Stimulated activated effector memory CD8-positive, alpha-beta T cell treated with anti-CD3 and anti-CD28 coated beads, Interleukin-12 subunit alpha, Interleukin-12 subunit beta, amount 100 ng/mL, for 72 hours (primary cell): ENCODE measurements at regions not wholly inside any gene's neighbourhood (a gene's known extent, or its start where the extent isn't known, plus 50 kb on each side); places are given as distances from the start of the nearest gene placed in this dataset.

Source experiments
- ATAC-seq: fragments of 150-1000 bp; cut with Tn5 transposase; 2 replicates; pipeline ENCODE4 v1.10.0; 2021
- DNase-seq, 2 donors: peaks; one replicate each; pipeline ENCODE4 v3.0.0; 2021 to 2022; ENCODE audit warnings: low spot score in 2 of 2
- H3K27ac Mint-ChIP-seq: one replicate; pipeline ENCODE4 v1.8.0; 2022; ENCODE audit warnings: mild to moderate bottlenecking, mixed read lengths
- H3K36me3 Mint-ChIP-seq: one replicate; pipeline ENCODE4 v1.8.0; 2022; ENCODE audit warnings: mild to moderate bottlenecking, mixed read lengths
- H3K4me1 Mint-ChIP-seq: one replicate; pipeline ENCODE4 v1.8.0; 2022; ENCODE audit warnings: mixed read lengths
- H3K4me3 Mint-ChIP-seq: one replicate; pipeline ENCODE4 v1.8.0; 2022; ENCODE audit warnings: mild to moderate bottlenecking, mixed read lengths
- H3K9me3 Mint-ChIP-seq: one replicate; pipeline ENCODE4 v1.8.0; 2022; ENCODE audit warnings: mixed read lengths

- DNase-seq, result no peak
- Mint-ChIP-seq H3K36me3 (no peaks in the 10 kb centered on the region), H3K4me3 (no peak overlapping the region), H3K4me1 (no peaks in the 10 kb centered on the region), H3K27ac (no peak overlapping the region), H3K9me3 (peaks cover 10% of the 10 kb centered on the region)
- no peak for ATAC-seq
Measured at GRCh38 chr4:10761903-10762302, 77.3 kb upstream of the CLNK start.

- ATAC-seq, result no peak
- H3K9me3 Mint-ChIP-seq, result peaks cover 8% of the 10 kb centered on the region
- no peak overlapping the region for H3K27ac Mint-ChIP-seq
- no peak overlapping the region for H3K4me3 Mint-ChIP-seq
- H3K36me3 Mint-ChIP-seq, result no peaks in the 10 kb centered on the region
- DNase-seq, result no peak
- H3K4me1 Mint-ChIP-seq, result no peaks in the 10 kb centered on the region
Measured at GRCh38 chr4:10760086-10760485, 75.5 kb upstream of the CLNK start.

GRCh38 chr4:10758906-10759305, 74.3 kb upstream of the CLNK start:
- Mint-ChIP-seq H3K36me3 (no peaks in the 10 kb centered on the region), H3K9me3 (peaks cover 2% of the 10 kb centered on the region), H3K4me3 (no peak overlapping the region), H3K4me1 (no peaks in the 10 kb centered on the region), H3K27ac (no peak overlapping the region)
- no peak for DNase-seq
- ATAC-seq, result no peak

GRCh38 chr4:10753856-10754402, 69.4 kb upstream of the CLNK start:
- no peaks in the 10 kb centered on the region for H3K36me3 Mint-ChIP-seq
- H3K9me3 Mint-ChIP-seq, result no peaks in the 10 kb centered on the region
- no peak overlapping the region for H3K4me3 Mint-ChIP-seq
- DNase-seq (no peak), ATAC-seq (no peak)
- H3K4me1 Mint-ChIP-seq, result no peaks in the 10 kb centered on the region
- no peak overlapping the region for H3K27ac Mint-ChIP-seq

- ATAC-seq, result no peak
- no peak for DNase-seq
- no peaks in the 10 kb centered on the region for H3K4me1 Mint-ChIP-seq
- no peaks in the 10 kb centered on the region for H3K36me3 Mint-ChIP-seq
- H3K9me3 Mint-ChIP-seq, result no peaks in the 10 kb centered on the region
- no peak overlapping the region for H3K4me3 Mint-ChIP-seq
- no peak overlapping the region for H3K27ac Mint-ChIP-seq
Measured at GRCh38 chr4:10753336-10753735, 68.8 kb upstream of the CLNK start.

GRCh38 chr4:10750714-10751113, 66.1 kb upstream of the CLNK start:
- no peak for DNase-seq

GRCh38 chr4:10747186-10747585, 62.6 kb upstream of the CLNK start:
- H3K4me1 Mint-ChIP-seq, result no peaks in the 10 kb centered on the region
- DNase-seq, result no peak
- H3K27ac Mint-ChIP-seq, result no peak overlapping the region
- H3K9me3 Mint-ChIP-seq, result no peaks in the 10 kb centered on the region
- no peak overlapping the region for H3K4me3 Mint-ChIP-seq
- ATAC-seq, result no peak
- no peaks in the 10 kb centered on the region for H3K36me3 Mint-ChIP-seq

More at GRCh38 chr4:10750714-10751113, 66.1 kb upstream of the CLNK start:
- ATAC-seq, result no peak
- H3K27ac Mint-ChIP-seq, result no peak overlapping the region
- no peaks in the 10 kb centered on the region for H3K9me3 Mint-ChIP-seq
- H3K36me3 Mint-ChIP-seq, result no peaks in the 10 kb centered on the region
- no peaks in the 10 kb centered on the region for H3K4me1 Mint-ChIP-seq
- no peak overlapping the region for H3K4me3 Mint-ChIP-seq

GRCh38 chr4:10746371-10747171, 62.0 kb upstream of the CLNK start:
- Mint-ChIP-seq H3K4me1 (no peaks in the 10 kb centered on the region), H3K4me3 (no peak overlapping the region), H3K36me3 (no peaks in the 10 kb centered on the region), H3K27ac (no peak overlapping the region), H3K9me3 (no peaks in the 10 kb centered on the region)
- no peak for ATAC-seq
- DNase-seq, result no peak

GRCh38 chr4:10743357-10743756, 58.8 kb upstream of the CLNK start:
- Mint-ChIP-seq H3K9me3 (no peaks in the 10 kb centered on the region), H3K36me3 (no peaks in the 10 kb centered on the region), H3K4me1 (no peaks in the 10 kb centered on the region), H3K27ac (no peak overlapping the region), H3K4me3 (no peak overlapping the region)
- no peak for ATAC-seq
- no peak for DNase-seq

GRCh38 chr4:10741961-10742699, 57.6 kb upstream of the CLNK start:
- Mint-ChIP-seq H3K9me3 (no peaks in the 10 kb centered on the region), H3K27ac (no peak overlapping the region), H3K4me1 (peaks cover 5% of the 10 kb centered on the region), H3K4me3 (no peak overlapping the region), H3K36me3 (no peaks in the 10 kb centered on the region)
- DNase-seq (no peak), ATAC-seq (no peak)

- ATAC-seq (no peak), DNase-seq (no peak)
- Mint-ChIP-seq H3K36me3 (no peaks in the 10 kb centered on the region), H3K4me3 (no peak overlapping the region), H3K27ac (no peak overlapping the region), H3K4me1 (peaks cover 7% of the 10 kb centered on the region), H3K9me3 (no peaks in the 10 kb centered on the region)
Measured at GRCh38 chr4:10740891-10741620, 56.5 kb upstream of the CLNK start.

- Mint-ChIP-seq H3K27ac (no peak overlapping the region), H3K9me3 (no peaks in the 10 kb centered on the region), H3K4me3 (no peak overlapping the region), H3K4me1 (peaks cover 7% of the 10 kb centered on the region), H3K36me3 (no peaks in the 10 kb centered on the region)
- ATAC-seq (no peak), DNase-seq (no peak)
Measured at GRCh38 chr4:10740251-10740650, 55.7 kb upstream of the CLNK start.

- H3K36me3 Mint-ChIP-seq, result no peaks in the 10 kb centered on the region
- peaks cover 7% of the 10 kb centered on the region for H3K4me1 Mint-ChIP-seq
- H3K27ac Mint-ChIP-seq, result no peak overlapping the region
- no peak for ATAC-seq
- no peak for DNase-seq
- H3K9me3 Mint-ChIP-seq, result no peaks in the 10 kb centered on the region
- no peak overlapping the region for H3K4me3 Mint-ChIP-seq
Measured at GRCh38 chr4:10738826-10739489, 54.4 kb upstream of the CLNK start.

- Mint-ChIP-seq H3K4me1 (peaks cover 21% of the 10 kb centered on the region), H3K36me3 (no peaks in the 10 kb centered on the region), H3K9me3 (no peaks in the 10 kb centered on the region), H3K4me3 (no peak overlapping the region), H3K27ac (no peak overlapping the region)
- no peak for DNase-seq
- peak; percentile 84 for ATAC-seq
Measured at GRCh38 chr4:10737337-10737736, 52.8 kb upstream of the CLNK start.

GRCh38 chr4:10736895-10737294, 52.3 kb upstream of the CLNK start:
- Mint-ChIP-seq H3K4me3 (no peak overlapping the region), H3K4me1 (peaks cover 25% of the 10 kb centered on the region), H3K36me3 (no peaks in the 10 kb centered on the region), H3K27ac (no peak overlapping the region), H3K9me3 (no peaks in the 10 kb centered on the region)
- ATAC-seq (no peak), DNase-seq (no peak)
